ENCODE measurements at regions not wholly inside any gene's neighbourhood (a gene's known extent, or its start where the extent isn't known, plus 50 kb on each side); places are given as distances from the start of the nearest gene placed in this dataset.

GRCh38 chr10:69742928-69743602 is 58.6 kb upstream of the COL13A1 start:
- H3K27me3 ChIP-seq, result no peaks in the 10 kb centered on the region
- in situ Hi-C loops (cut with MboI; ENCODE audit: low sequenced_read_pairs in 4 of 4), result no loop called here
- DNase-seq (no peak), ATAC-seq (no peak)
- no peaks in the 10 kb centered on the region for H3K36me3 ChIP-seq
- no peak overlapping the region for H3K27ac ChIP-seq
- no peaks in the 10 kb centered on the region for H3K9me3 ChIP-seq
- peaks cover 0 to 4% of the 10 kb centered on the region in 2 donors for H3K4me1 ChIP-seq
- no peak for TF ChIP-seq POLR2A (IDR thresholded peaks at IDR 0.05)
- TF ChIP-seq, protein P1, sequence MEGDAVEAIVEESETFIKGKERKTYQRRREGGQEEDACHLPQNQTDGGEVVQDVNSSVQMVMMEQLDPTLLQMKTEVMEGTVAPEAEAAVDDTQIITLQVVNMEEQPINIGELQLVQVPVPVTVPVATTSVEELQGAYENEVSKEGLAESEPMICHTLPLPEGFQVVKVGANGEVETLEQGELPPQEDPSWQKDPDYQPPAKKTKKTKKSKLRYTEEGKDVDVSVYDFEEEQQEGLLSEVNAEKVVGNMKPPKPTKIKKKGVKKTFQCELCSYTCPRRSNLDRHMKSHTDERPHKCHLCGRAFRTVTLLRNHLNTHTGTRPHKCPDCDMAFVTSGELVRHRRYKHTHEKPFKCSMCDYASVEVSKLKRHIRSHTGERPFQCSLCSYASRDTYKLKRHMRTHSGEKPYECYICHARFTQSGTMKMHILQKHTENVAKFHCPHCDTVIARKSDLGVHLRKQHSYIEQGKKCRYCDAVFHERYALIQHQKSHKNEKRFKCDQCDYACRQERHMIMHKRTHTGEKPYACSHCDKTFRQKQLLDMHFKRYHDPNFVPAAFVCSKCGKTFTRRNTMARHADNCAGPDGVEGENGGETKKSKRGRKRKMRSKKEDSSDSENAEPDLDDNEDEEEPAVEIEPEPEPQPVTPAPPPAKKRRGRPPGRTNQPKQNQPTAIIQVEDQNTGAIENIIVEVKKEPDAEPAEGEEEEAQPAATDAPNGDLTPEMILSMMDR (IDR thresholded peaks at IDR 0.05 in 4 of 5, conservative IDR thresholded peaks at IDR 0.05 in 1 of 5), result peak in 1 of 5 experiments; percentile 12
- H3K4me3 ChIP-seq, result no peak overlapping the region
- intact Hi-C loops (cut with DNase I; ENCODE audit: low total_unique reads), result no loop called here

- no peaks in the 10 kb centered on the region for H3K36me3 ChIP-seq
- no peaks in the 10 kb centered on the region for H3K27me3 ChIP-seq
- ATAC-seq (no peak), DNase-seq (no peak)
- H3K9me3 ChIP-seq, result no peaks in the 10 kb centered on the region
- intact Hi-C loops (cut with DNase I; ENCODE audit: low total_unique reads) (no loop called here), in situ Hi-C loops (cut with MboI; ENCODE audit: low sequenced_read_pairs in 4 of 4) (no loop called here)
- H3K27ac ChIP-seq, result no peak overlapping the region
- no peak overlapping the region for H3K4me3 ChIP-seq
- H3K4me1 ChIP-seq, result no peaks in the 10 kb centered on the region
- no peak for TF ChIP-seq POLR2A (IDR thresholded peaks at IDR 0.05)
- TF ChIP-seq, protein P1 (IDR thresholded peaks at IDR 0.05 in 4 of 5, conservative IDR thresholded peaks at IDR 0.05 in 1 of 5), result no peak
Measured at GRCh38 chr10:69744971-69745370, 56.7 kb upstream of the COL13A1 start.

GRCh38 chr10:69745698-69746097 is 56.0 kb upstream of the COL13A1 start:
- intact Hi-C loops (cut with DNase I; ENCODE audit: low total_unique reads), result no loop called here
- H3K36me3 ChIP-seq, result no peaks in the 10 kb centered on the region
- ATAC-seq (no peak), DNase-seq (no peak)
- TF ChIP-seq, protein P1 (IDR thresholded peaks at IDR 0.05 in 4 of 5, conservative IDR thresholded peaks at IDR 0.05 in 1 of 5), result no peak
- TF ChIP-seq POLR2A (IDR thresholded peaks at IDR 0.05), result no peak
- no peaks in the 10 kb centered on the region for H3K27me3 ChIP-seq
- in situ Hi-C loops (cut with MboI; ENCODE audit: low sequenced_read_pairs in 4 of 4), result no loop called here
- H3K4me3 ChIP-seq, result no peak overlapping the region
- no peak overlapping the region for H3K27ac ChIP-seq
- no peaks in the 10 kb centered on the region for H3K4me1 ChIP-seq
- H3K9me3 ChIP-seq, result no peaks in the 10 kb centered on the region

DNA sequence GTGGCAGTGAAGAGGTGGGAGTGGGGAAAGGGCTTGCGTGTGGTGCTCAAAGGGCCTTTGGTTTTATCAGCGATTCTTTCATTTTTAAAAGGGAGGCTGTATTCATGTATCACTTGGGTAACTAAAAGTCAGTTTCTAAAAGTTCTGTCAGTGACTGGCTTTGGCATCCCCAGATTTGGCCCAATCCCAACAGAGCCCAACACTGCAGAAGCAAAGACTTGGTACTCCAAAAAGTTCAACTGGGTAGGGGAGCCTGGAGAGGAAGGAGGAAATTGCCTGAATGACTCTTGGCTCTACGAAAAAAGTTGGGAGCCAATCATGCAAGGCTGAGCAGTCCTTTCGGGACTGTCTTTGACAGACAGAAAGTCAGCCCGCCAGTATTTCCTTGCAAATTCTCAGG is 54.5 kb upstream of the COL13A1 start:
- intact Hi-C loops (cut with DNase I; ENCODE audit: low total_unique reads) (no loop called here), in situ Hi-C loops (cut with MboI; ENCODE audit: low sequenced_read_pairs in 4 of 4) (no loop called here)

More for the DNA sequence above, 54.5 kb upstream of the COL13A1 start:
- H3K27ac ChIP-seq, result no peak overlapping the region
- TF ChIP-seq, protein P1 (IDR thresholded peaks at IDR 0.05 in 4 of 5, conservative IDR thresholded peaks at IDR 0.05 in 1 of 5), result no peak
- no peak for TF ChIP-seq POLR2A (IDR thresholded peaks at IDR 0.05)
- H3K4me1 ChIP-seq, result no peaks in the 10 kb centered on the region
- DNase-seq (no peak), ATAC-seq (no peak)
- no peaks in the 10 kb centered on the region for H3K36me3 ChIP-seq
- H3K9me3 ChIP-seq, result no peaks in the 10 kb centered on the region
- no peaks in the 10 kb centered on the region for H3K27me3 ChIP-seq
- no peak overlapping the region for H3K4me3 ChIP-seq
